GM12878 (cell line): ENCODE measurements at regions not wholly inside any gene's neighbourhood (a gene's known extent, or its start where the extent isn't known, plus 50 kb on each side); places are given as distances from the start of the nearest gene placed in this dataset.

Experiments used
- ATAC-seq: fragments of 200-7000 bp; cut with Tn5 transposase; 3 replicates; pipeline ENCODE4 v1.9.1; 2020; ENCODE audit warnings: mild to moderate bottlenecking, moderate library complexity
- BruUV-seq: library from RNA; stranded (reverse); fragments of 400-500 nt; replicated peaks from 2 replicates; lab custom pipeline; 2021; lab: Mats Ljungman, UMichigan
- CTCF ChIA-PET: fragments of 300-600 bp; sonication (Branson Sonifier 250); formaldehyde crosslinking; extraction: SDS; loops from one replicate; lab custom pipeline; 2021; ENCODE audit warnings: inconsistent platforms; lab: Yijun Ruan, JAX
- POLR2A ChIA-PET: fragments of 350-600 bp; formaldehyde crosslinking; extraction: SDS; loops from one replicate; lab custom pipeline; 2021; ENCODE audit warnings: inconsistent platforms; lab: Charles Lee
- RAD21 ChIA-PET: fragments of 300-600 bp; sonication (Branson Sonifier 250); formaldehyde crosslinking; loops from one replicate; lab custom pipeline; 2023; ENCODE audit warnings: antibody characterized with exemption; ENCODE audit not compliant: unreplicated experiment; lab: Charles Lee
- SMC1A ChIA-PET: fragments of 300-600 bp; sonication (Branson Sonifier 250); formaldehyde crosslinking; loops from one replicate; lab custom pipeline; 2023; ENCODE audit not compliant: unreplicated experiment, uncharacterized antibody; lab: Charles Lee
- DNase-seq: peaks from one replicate; pipeline ENCODE4 v3.0.0-alpha.2; 2011; ENCODE audit warnings: low read depth, low spot score
- FAIRE-seq: peaks from 3 replicates; lab custom pipeline; 2011; peaks lifted over from hg19 to GRCh38; lab: Jason Lieb, UNC
- H2AFZ ChIP-seq: 2 replicates; pipeline ENCODE4 v1.6.0; 2011; ENCODE audit warnings: low read depth, low read length, control low read depth; ENCODE audit not compliant: control insufficient read depth
- H3K27ac ChIP-seq: 2 replicates; pipeline ENCODE4 v1.5.1; 2011; ENCODE audit warnings: control low read depth; ENCODE audit not compliant: control insufficient read depth, insufficient read depth
- H3K27me3 ChIP-seq, 2 experiments: replicated peaks in 1 of 2; 2 replicates each; pipeline versions ENCODE4 v1.6.0 to v1.6.1; 2011; ENCODE audit warnings: low read length in 1 of 2; ENCODE audit not compliant: control insufficient read depth in 2 of 2, insufficient read depth in 2 of 2
- H3K36me3 ChIP-seq, 2 experiments: 2 replicates each; pipeline ENCODE4 v1.5.1; 2011; ENCODE audit warnings: low read length in 1 of 2; ENCODE audit not compliant: control insufficient read depth in 2 of 2, insufficient read depth in 2 of 2
- H3K4me1 ChIP-seq: 2 replicates; pipeline ENCODE4 v1.6.1; 2011; ENCODE audit warnings: mild to moderate bottlenecking, low read length, moderate library complexity, mixed read lengths; ENCODE audit not compliant: control insufficient read depth, insufficient read depth
- H3K4me2 ChIP-seq: 2 replicates; pipeline ENCODE4 v1.6.0; 2011; ENCODE audit warnings: control low read depth; ENCODE audit not compliant: control insufficient read depth, insufficient read depth
- H3K4me3 ChIP-seq: fragments of 200-600 bp; sonication (generic); 2 replicates; pipeline ENCODE4 v1.5.1; 2016
- H3K79me2 ChIP-seq: 2 replicates; pipeline ENCODE4 v1.6.0; 2011; ENCODE audit warnings: low read length; ENCODE audit not compliant: control insufficient read depth, insufficient read depth
- H3K9ac ChIP-seq: 2 replicates; pipeline ENCODE4 v1.8.0; 2011; ENCODE audit warnings: low read length, control low read depth, mixed read lengths; ENCODE audit not compliant: control insufficient read depth, insufficient read depth
- H3K9me3 ChIP-seq: replicated peaks from 3 replicates; pipeline ENCODE4 v1.5.1; 2011; ENCODE audit warnings: mild to moderate bottlenecking, low read length; ENCODE audit not compliant: control insufficient read depth, insufficient read depth
- H4K20me1 ChIP-seq: 2 replicates; pipeline ENCODE4 v1.6.0; 2011; ENCODE audit not compliant: control insufficient read depth, insufficient read depth
- CBX3 ChIP-seq: fragments of 200-600 bp; sonication (generic); IDR thresholded peaks from 2 replicates; pipeline ENCODE4 v1.6.1; 2016; ENCODE audit warnings: low read depth, borderline replicate concordance
- DPF2 ChIP-seq: fragments of 450-650 bp; IDR thresholded peaks from 2 replicates; pipeline ENCODE4 v1.6.1; 2017; ENCODE audit warnings: mild to moderate bottlenecking
- EGR1 ChIP-seq, 2 experiments: IDR thresholded peaks; 1 replicate in 1 of 2; 2 replicates in 1 of 2; pipeline ENCODE4 v1.6.1; 2011 to 2012; ENCODE audit warnings: low read depth in 2 of 2, low read length in 2 of 2, borderline replicate concordance in 1 of 2, mild to moderate bottlenecking in 1 of 2, moderate library complexity in 1 of 2
- JUNB ChIP-seq: IDR thresholded peaks from 2 replicates; pipeline ENCODE4 v1.6.1; 2016; ENCODE audit warnings: antibody characterized with exemption, mild to moderate bottlenecking
- KAT2A ChIP-seq: conservative IDR thresholded peaks from 2 replicates; pipeline ENCODE4 v1.6.1; 2011; ENCODE audit warnings: low read depth, low read length; ENCODE audit not compliant: control insufficient read depth
- KLF5 ChIP-seq: fragments of 450-650 bp; IDR thresholded peaks from 2 replicates; pipeline ENCODE4 v1.6.1; 2014; ENCODE audit warnings: mild to moderate bottlenecking; ENCODE audit not compliant: partially characterized antibody
- MEF2A ChIP-seq: IDR thresholded peaks from 2 replicates; pipeline ENCODE4 v1.6.1; 2011; ENCODE audit warnings: low read depth, mild to moderate bottlenecking, low read length, moderate library complexity; ENCODE audit not compliant: insufficient read depth
- POU2F2 ChIP-seq: IDR thresholded peaks from 3 replicates; pipeline ENCODE4 v1.6.1; 2011; ENCODE audit warnings: low read depth, mild to moderate bottlenecking, low read length, borderline replicate concordance
- RELA ChIP-seq: fragments of 450-650 bp; IDR thresholded peaks from 2 replicates; pipeline ENCODE4 v1.8.0; 2014; ENCODE audit warnings: borderline replicate concordance; ENCODE audit not compliant: partially characterized antibody
- SIX5 ChIP-seq: IDR thresholded peaks from 2 replicates; pipeline ENCODE4 v1.6.1; 2011; ENCODE audit warnings: mild to moderate bottlenecking, low read depth, low read length, moderate library complexity; ENCODE audit not compliant: severe bottlenecking
- ZNF274 ChIP-seq: IDR thresholded peaks from one replicate; pipeline ENCODE4 v1.8.0; 2011; ENCODE audit not compliant: insufficient read length, insufficient read depth
- ZZZ3 ChIP-seq: IDR thresholded peaks from 2 replicates; pipeline ENCODE4 v1.6.1; 2011; ENCODE audit warnings: low read depth; ENCODE audit not compliant: control insufficient read depth, insufficient read length
- WGBS: methylation state at CpG from one replicate; pipeline ENCODE4 v1.1.6; 2016; ENCODE audit warnings: low lambda C conversion rate; ENCODE audit not compliant: insufficient replicate concordance, insufficient coverage; ENCODE audit errors: missing lambda C conversion rate; 5-methylcytosine and 5-hydroxymethylcytosine counted together
- in situ Hi-C: fragments of 300-500 bp; cut with MboI; formaldehyde crosslinking; loops from 9 replicates; pipeline ENCODE4 v1.14.3; 2018; ENCODE audit warnings: mixed read lengths
- intact Hi-C: fragments of 100-400 bp; cut with micrococcal nuclease; formaldehyde crosslinking; loops from one replicate; pipeline ENCODE4 v1.14.2; 2022; ENCODE audit not compliant: unreplicated experiment
- TF ChIP-seq, protein P1 (sequence below): fragments of 450-650 bp; IDR thresholded peaks from 2 replicates; pipeline ENCODE4 v1.6.1; 2017; ENCODE audit warnings: low read depth, mild to moderate bottlenecking, moderate library complexity

DNA sequence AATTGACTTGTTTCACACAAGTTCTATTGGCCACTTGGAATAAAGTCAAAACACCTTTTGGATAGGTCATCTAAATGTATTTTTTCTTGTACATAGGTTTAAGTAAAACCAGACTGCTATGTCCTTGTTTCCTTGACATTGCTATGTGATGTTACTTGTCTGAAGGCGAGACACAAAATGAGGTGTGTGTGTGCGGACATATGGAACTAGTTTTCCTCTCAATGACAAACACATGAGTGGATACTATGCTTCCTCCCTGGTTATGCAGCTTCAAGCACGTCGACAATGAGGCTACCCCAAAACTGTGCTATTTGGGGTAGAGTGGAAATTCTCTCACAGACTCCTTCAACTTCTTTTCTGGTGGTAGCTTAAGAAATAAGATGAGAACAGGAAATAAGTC, 276.8 kb downstream of the GAS1 start (continued):
- TF ChIP-seq ZNF274, result no peak

DNA sequence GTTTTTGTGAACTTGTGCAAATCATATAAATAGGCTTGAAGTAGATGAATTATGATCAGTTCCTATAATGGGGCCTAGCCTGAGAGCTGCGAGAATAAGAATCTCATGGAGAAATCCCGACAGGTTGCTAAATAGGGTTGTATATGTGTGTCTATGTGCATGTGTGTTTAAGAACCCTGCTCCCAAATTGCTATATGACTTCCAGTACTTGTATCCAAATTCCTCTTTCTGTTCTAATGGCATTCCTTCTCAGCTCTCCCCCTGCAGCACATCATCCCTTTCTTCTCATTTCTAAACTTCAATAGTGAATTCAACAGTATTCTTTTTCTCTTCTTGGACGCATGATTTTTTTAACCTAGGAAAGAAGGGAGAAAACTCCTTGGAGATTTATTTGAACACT, 277.2 kb downstream of the GAS1 start:
- no peaks in the 10 kb centered on the region for H3K36me3 ChIP-seq
- TF ChIP-seq KLF5 (no peak), EGR1 (IDR thresholded peaks at IDR 0.05; ENCODE audit: borderline replicate concordance in 1 of 2, low read depth in 2 of 2, low read length in 2 of 2) (no peak)
- TF ChIP-seq, all 136 proteins: peak for 0
- CTCF ChIA-PET, result no interaction called here
- SMC1A ChIA-PET, result no interaction called here
- 39% methylated on average over 3 of the region's 3 CpGs for WGBS
- POLR2A ChIA-PET, result no interaction called here
- in situ Hi-C loops, result no loop called here
- RAD21 ChIA-PET, result no interaction called here
- Histone ChIP-seq H2AFZ (no peak overlapping the region), H3K9ac (no peak overlapping the region), H4K20me1 (no peaks in the 10 kb centered on the region), H3K79me2 (no peaks in the 10 kb centered on the region), H3K27me3 (no peaks in the 10 kb centered on the region; a peak in 1 of 4 replicates), H3K4me3 (no peak overlapping the region), H3K9me3 (no peaks in the 10 kb centered on the region), H3K27ac (no peak overlapping the region), H3K4me1 (no peaks in the 10 kb centered on the region), H3K4me2 (no peak overlapping the region)
- intact Hi-C loops, result no loop called here
- DNase-seq (no peak), FAIRE-seq (no peak), ATAC-seq (no peak)
- BruUV-seq, result no TSS peak

DNA sequence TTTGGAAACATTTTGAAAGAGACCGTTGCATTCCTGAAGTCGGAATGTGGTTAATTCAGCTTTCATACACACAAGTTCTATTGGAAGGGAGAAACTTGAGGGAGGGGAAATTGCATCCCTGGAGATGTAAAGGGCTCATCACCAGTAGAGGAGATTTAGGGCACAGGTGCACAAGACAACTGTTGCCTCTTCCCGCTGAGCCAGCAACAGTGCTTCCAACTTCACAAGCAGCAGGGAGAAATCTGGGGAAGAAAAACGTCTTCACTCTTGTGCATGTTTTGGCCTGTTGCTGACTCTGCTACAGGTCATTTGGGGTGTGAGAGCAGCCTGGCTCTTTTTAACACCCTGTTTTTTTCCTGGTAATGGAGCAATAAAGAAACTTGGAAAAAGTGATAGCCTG, 277.9 kb downstream of the GAS1 start:
- Histone ChIP-seq H3K4me1 (no peaks in the 10 kb centered on the region), H3K4me2 (no peak overlapping the region), H3K36me3 (no peaks in the 10 kb centered on the region), H3K9me3 (no peaks in the 10 kb centered on the region), H3K27me3 (no peaks in the 10 kb centered on the region; a peak in 1 of 4 replicates), H2AFZ (no peak overlapping the region), H3K9ac (no peak overlapping the region), H3K4me3 (no peak overlapping the region), H3K79me2 (no peaks in the 10 kb centered on the region), H4K20me1 (no peaks in the 10 kb centered on the region), H3K27ac (no peak overlapping the region)
- FAIRE-seq (no peak), DNase-seq (no peak), ATAC-seq (no peak)
- in situ Hi-C loops (no loop called here), intact Hi-C loops (no loop called here)
- CTCF ChIA-PET, result no interaction called here
- 10% methylated on average over 4 of the region's 4 CpGs for WGBS
- no peak for TF ChIP-seq JUNB
- no peak for TF ChIP-seq KAT2A
- no peak for TF ChIP-seq SIX5
- no peak for TF ChIP-seq MEF2A
- TF ChIP-seq ZZZ3, result no peak
- TF ChIP-seq ZNF274, result no peak
- no peak for TF ChIP-seq RELA
- TF ChIP-seq, protein P1, sequence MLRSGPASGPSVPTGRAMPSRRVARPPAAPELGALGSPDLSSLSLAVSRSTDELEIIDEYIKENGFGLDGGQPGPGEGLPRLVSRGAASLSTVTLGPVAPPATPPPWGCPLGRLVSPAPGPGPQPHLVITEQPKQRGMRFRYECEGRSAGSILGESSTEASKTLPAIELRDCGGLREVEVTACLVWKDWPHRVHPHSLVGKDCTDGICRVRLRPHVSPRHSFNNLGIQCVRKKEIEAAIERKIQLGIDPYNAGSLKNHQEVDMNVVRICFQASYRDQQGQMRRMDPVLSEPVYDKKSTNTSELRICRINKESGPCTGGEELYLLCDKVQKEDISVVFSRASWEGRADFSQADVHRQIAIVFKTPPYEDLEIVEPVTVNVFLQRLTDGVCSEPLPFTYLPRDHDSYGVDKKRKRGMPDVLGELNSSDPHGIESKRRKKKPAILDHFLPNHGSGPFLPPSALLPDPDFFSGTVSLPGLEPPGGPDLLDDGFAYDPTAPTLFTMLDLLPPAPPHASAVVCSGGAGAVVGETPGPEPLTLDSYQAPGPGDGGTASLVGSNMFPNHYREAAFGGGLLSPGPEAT, result no peak
- TF ChIP-seq POU2F2, result no peak
- TF ChIP-seq DPF2, result no peak
- no peak for TF ChIP-seq CBX3
- RAD21 ChIA-PET, result no interaction called here
- BruUV-seq, result no TSS peak
- SMC1A ChIA-PET, result no interaction called here
- POLR2A ChIA-PET, result no interaction called here
